Posterior vena cava (tissue), 2 donors: ENCODE measurements at regions not wholly inside any gene's neighbourhood (a gene's known extent, or its start where the extent isn't known, plus 50 kb on each side); places are given as distances from the start of the nearest gene placed in this dataset.

Source experiments
- DNase-seq: peaks from one replicate; pipeline ENCODE4 v3.0.0-alpha.2; 2020; ENCODE audit warnings: low spot score
- intact Hi-C, 2 donors: fragments of 100-400 bp; cut with DNase I; formaldehyde crosslinking; loops; one replicate each; pipeline versions ENCODE4 v1.14.1 to v1.14.2; 2022 to 2023
- donor health status: DM: yes; HTN: yes; CAD: no.
- donor health status: DM: yes; HTN: yes; CAD: no.

DNA sequence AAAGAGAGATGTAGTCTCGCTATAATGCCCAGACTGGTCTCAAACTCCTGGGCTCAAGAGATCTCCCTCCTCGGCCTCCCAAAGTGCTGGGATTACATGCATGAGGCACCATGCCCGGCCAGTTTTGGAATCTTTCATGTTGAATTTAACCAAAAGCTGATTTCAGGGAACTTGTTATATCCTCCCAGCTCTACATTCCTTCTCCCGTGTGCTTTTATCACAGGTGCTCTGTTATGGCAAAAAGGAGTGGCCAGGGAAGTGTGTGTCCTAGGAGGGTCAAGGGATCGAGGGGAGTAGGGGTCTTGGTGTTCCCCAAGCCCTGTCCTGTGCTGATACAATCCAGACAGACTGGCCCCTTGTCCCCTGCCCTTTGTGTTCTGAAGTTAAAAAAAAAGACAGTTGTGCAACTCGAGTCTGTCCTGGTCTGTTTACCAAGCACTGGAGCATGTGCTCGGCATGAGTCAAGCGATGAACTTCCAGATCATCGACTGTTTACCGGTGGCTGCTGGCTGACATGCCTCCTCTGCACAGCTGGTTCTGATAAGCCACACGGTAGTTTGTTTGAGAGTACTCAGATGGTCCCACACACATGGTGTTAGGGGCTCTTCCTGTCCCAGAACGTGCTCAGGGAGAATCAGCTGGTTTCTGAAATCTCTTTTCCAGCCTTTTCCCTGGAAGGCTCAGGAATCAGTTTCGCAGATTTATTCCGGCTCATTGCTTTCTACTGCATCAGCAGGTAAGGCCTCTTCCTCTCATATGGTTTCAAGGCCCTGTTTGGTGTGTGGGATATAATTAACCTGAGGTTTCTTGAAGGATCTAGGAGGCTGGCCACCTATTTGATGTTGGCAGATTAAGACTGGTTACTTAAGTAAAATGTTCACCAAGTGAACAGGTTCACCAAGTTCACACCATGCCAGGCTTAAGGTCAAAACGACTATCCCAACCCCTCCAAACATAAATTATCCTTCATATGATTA is 52.6 kb upstream of the NAA20 start:
- intact Hi-C loops: no loop called here
- DNase-seq: no peak

DNA sequence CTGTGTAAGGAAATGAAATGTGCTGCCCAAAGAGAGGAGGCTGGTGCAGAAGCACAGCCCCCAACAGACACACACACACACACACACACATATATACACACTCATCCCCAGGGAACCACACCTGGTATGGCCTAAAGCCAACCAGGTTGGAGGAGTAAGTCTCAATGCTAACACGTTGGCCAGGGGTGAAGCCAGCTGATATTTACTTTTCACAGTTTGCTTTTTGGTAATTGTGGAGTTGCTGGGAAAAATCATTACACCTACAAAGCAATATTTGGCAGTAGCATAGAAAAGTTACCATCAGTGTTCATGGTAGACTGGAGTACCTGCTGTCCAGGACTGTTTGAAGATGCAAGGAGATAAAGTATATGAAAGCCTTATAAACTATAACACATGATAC is 50.3 kb upstream of the NAA20 start:
- intact Hi-C loops: no loop called here
- DNase-seq: no peak
